SKM-1 treated with dmso at 0.1 percent for 144 hours (cell line): ENCODE measurements at regions not wholly inside any gene's neighbourhood (a gene's known extent, or its start where the extent isn't known, plus 50 kb on each side); places are given as distances from the start of the nearest gene placed in this dataset.
A peak's percentile ranks its signal among the peaks of the same experiment; 100 is the strongest.
"Not testable (repeated sequence)": the region's sequence is repeated elsewhere in the genome, so short reads cannot be mapped to it uniquely, and the experiment has no call there.

Source experiments
- DNase-seq: peaks from one replicate; lab custom pipeline; 2025; ENCODE audit not compliant: unreplicated experiment; lab: John Stamatoyannopoulos, UW

GRCh38 chr17:21550031-21550430 is 142.3 kb upstream of the KCNJ18 start:
- not testable (repeated sequence) for DNase-seq

- DNase-seq, result peak; percentile 66
Measured at GRCh38 chr17:21551081-21551881, 141.0 kb upstream of the KCNJ18 start.

- DNase-seq, result not testable (repeated sequence)
Measured at GRCh38 chr17:21558921-21559320, 133.4 kb upstream of the KCNJ18 start.

GRCh38 chr17:21564262-21564661 is 128.1 kb upstream of the KCNJ18 start:
- no peak for DNase-seq

GRCh38 chr17:21564757-21565156 is 127.6 kb upstream of the KCNJ18 start:
- DNase-seq, result not testable (repeated sequence)

GRCh38 chr17:21570427-21570826 is 121.9 kb upstream of the KCNJ18 start:
- DNase-seq, result not testable (repeated sequence)

- not testable (repeated sequence) for DNase-seq
Measured at GRCh38 chr17:21572148-21572547, 120.2 kb upstream of the KCNJ18 start.

- not testable (repeated sequence) for DNase-seq
Measured at GRCh38 chr17:21573271-21573960, 118.9 kb upstream of the KCNJ18 start.

GRCh38 chr17:21573961-21574610 is 118.2 kb upstream of the KCNJ18 start:
- DNase-seq, result no peak

- DNase-seq, result not testable (repeated sequence)
Measured at GRCh38 chr17:21574611-21575255, 117.6 kb upstream of the KCNJ18 start.

- not testable (repeated sequence) for DNase-seq
Measured at GRCh38 chr17:21578783-21579182, 113.5 kb upstream of the KCNJ18 start.

- no peak for DNase-seq
Measured at GRCh38 chr17:21592774-21593173, 99.5 kb upstream of the KCNJ18 start.

- DNase-seq, result not testable (repeated sequence)
Measured at GRCh38 chr17:21593452-21594105, 98.7 kb upstream of the KCNJ18 start.

- DNase-seq, result no peak
Measured at GRCh38 chr17:21595086-21595485, 97.2 kb upstream of the KCNJ18 start.

GRCh38 chr17:21602176-21602575 is 90.1 kb upstream of the KCNJ18 start:
- DNase-seq, result no peak

- DNase-seq, result not testable (repeated sequence)
Measured at GRCh38 chr17:21603292-21603691, 89.0 kb upstream of the KCNJ18 start.

- not testable (repeated sequence) for DNase-seq
Measured at GRCh38 chr17:21611443-21611842, 80.9 kb upstream of the KCNJ18 start.

GRCh38 chr17:21612123-21613070 is 79.9 kb upstream of the KCNJ18 start:
- not testable (repeated sequence) for DNase-seq

GRCh38 chr17:21613071-21613429 is 79.3 kb upstream of the KCNJ18 start:
- DNase-seq, result no peak

- DNase-seq, result not testable (repeated sequence)
Measured at GRCh38 chr17:21626987-21627386, 65.3 kb upstream of the KCNJ18 start.
